ENCODE measurements at regions not wholly inside any gene's neighbourhood (a gene's known extent, or its start where the extent isn't known, plus 50 kb on each side); places are given as distances from the start of the nearest gene placed in this dataset.
"Not testable (repeated sequence)": the region's sequence is repeated elsewhere in the genome, so short reads cannot be mapped to it uniquely, and the experiment has no call there.

DNA sequence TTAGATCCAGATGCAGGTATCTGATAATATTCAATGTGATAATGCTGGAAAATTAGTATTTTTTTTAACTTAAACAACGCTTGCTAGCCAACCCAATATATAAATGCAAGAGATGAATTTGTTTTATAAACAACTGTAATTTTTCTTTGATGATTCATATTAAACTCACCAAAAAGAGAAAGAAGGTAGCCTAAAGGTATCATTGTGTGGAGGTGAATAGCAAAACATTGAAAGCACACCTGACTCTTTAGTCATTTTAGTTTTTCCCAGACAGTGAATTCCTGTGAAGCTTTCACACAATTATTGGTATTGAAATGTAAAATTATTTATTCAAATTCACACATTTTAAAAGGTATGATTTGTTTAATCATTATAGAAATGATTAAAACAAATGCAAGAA is 424.0 kb downstream of the NR4A2 start:
- Mint-ChIP-seq H3K9me3 (no peaks in the 10 kb centered on the region), H3K27ac (no peak overlapping the region), H3K36me3 (ENCODE audit: low read depth) (no peaks in the 10 kb centered on the region), H3K4me3 (no peak overlapping the region), H3K4me1 (no peaks in the 10 kb centered on the region), H3K27me3 (ENCODE audit: low read depth, poor library complexity) (no peaks in the 10 kb centered on the region)
- TF ChIP-seq, protein P1, sequence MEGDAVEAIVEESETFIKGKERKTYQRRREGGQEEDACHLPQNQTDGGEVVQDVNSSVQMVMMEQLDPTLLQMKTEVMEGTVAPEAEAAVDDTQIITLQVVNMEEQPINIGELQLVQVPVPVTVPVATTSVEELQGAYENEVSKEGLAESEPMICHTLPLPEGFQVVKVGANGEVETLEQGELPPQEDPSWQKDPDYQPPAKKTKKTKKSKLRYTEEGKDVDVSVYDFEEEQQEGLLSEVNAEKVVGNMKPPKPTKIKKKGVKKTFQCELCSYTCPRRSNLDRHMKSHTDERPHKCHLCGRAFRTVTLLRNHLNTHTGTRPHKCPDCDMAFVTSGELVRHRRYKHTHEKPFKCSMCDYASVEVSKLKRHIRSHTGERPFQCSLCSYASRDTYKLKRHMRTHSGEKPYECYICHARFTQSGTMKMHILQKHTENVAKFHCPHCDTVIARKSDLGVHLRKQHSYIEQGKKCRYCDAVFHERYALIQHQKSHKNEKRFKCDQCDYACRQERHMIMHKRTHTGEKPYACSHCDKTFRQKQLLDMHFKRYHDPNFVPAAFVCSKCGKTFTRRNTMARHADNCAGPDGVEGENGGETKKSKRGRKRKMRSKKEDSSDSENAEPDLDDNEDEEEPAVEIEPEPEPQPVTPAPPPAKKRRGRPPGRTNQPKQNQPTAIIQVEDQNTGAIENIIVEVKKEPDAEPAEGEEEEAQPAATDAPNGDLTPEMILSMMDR (IDR thresholded peaks at IDR 0.05): no peak
- no peak for DNase-seq

DNA sequence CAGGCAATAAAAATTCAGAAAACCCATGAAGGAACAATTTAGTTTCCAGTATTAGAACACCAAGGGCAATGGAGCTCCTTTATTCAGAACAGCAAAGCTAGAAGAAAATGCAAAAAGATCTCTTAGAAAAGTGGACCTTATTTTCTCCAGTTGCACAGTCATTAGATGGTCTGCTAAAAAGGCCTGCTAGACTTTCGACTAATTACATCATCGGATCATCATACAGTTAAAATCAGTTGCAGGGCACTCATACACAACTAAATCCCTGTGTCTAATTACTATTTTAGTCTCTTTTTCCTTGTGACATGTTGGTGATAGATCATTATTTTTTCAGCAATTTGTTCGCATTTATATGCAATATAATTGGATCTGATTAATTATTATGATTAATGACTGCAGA is 425.3 kb downstream of the NR4A2 start:
- H3K4me1 Mint-ChIP-seq: no peaks in the 10 kb centered on the region
- no peaks in the 10 kb centered on the region for H3K9me3 Mint-ChIP-seq
- DNase-seq: no peak
- H3K27me3 Mint-ChIP-seq (ENCODE audit: low read depth, poor library complexity): no peaks in the 10 kb centered on the region
- no peaks in the 10 kb centered on the region for H3K36me3 Mint-ChIP-seq (ENCODE audit: low read depth)
- H3K27ac Mint-ChIP-seq: no peak overlapping the region
- TF ChIP-seq, protein P1 (IDR thresholded peaks at IDR 0.05): no peak
- no peak overlapping the region for H3K4me3 Mint-ChIP-seq

- no peak overlapping the region for H3K4me3 Mint-ChIP-seq
- no peak overlapping the region for H3K27ac Mint-ChIP-seq
- H3K27me3 Mint-ChIP-seq (ENCODE audit: low read depth, poor library complexity): no peaks in the 10 kb centered on the region
- no peaks in the 10 kb centered on the region for H3K36me3 Mint-ChIP-seq (ENCODE audit: low read depth)
- DNase-seq: no peak
- H3K9me3 Mint-ChIP-seq: no peaks in the 10 kb centered on the region
- H3K4me1 Mint-ChIP-seq: no peaks in the 10 kb centered on the region
- TF ChIP-seq, protein P1 (IDR thresholded peaks at IDR 0.05): no peak
These were observed 426.9 kb downstream of the NR4A2 start for GRCh38 chr2:155905657-155906056.

DNA sequence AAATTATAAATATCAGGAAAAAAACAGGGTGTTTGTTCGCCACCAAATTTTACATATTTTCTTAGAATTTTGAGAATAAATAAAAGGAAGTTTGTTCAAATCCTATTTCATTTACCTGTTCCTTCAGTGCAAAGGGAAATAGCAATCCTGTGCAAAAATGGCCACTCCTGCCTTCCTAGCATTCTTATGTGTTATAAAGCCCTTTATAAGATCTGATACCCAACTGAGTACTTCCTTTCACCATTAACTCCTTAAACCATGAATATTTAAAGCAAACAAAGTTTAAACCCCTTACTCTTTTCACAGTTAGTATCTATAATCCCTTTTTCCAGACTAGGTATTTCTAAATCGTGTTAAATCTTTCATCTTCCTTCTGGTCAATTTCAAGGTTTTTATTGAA is 427.8 kb downstream of the NR4A2 start:
- no peaks in the 10 kb centered on the region for H3K36me3 Mint-ChIP-seq (ENCODE audit: low read depth)
- H3K4me3 Mint-ChIP-seq: no peak overlapping the region
- H3K27me3 Mint-ChIP-seq (ENCODE audit: low read depth, poor library complexity): no peaks in the 10 kb centered on the region
- H3K27ac Mint-ChIP-seq: no peak overlapping the region
- no peak for DNase-seq
- H3K4me1 Mint-ChIP-seq: no peaks in the 10 kb centered on the region
- TF ChIP-seq, protein P1 (IDR thresholded peaks at IDR 0.05): no peak
- H3K9me3 Mint-ChIP-seq: no peaks in the 10 kb centered on the region

GRCh38 chr2:155902635-155903034 is 429.9 kb downstream of the NR4A2 start:
- TF ChIP-seq, protein P1 (IDR thresholded peaks at IDR 0.05): no peak
- no peak overlapping the region for H3K27ac Mint-ChIP-seq
- no peak for DNase-seq
- H3K4me1 Mint-ChIP-seq: no peaks in the 10 kb centered on the region
- no peak overlapping the region for H3K4me3 Mint-ChIP-seq
- H3K27me3 Mint-ChIP-seq (ENCODE audit: low read depth, poor library complexity): no peaks in the 10 kb centered on the region
- H3K36me3 Mint-ChIP-seq (ENCODE audit: low read depth): no peaks in the 10 kb centered on the region
- no peaks in the 10 kb centered on the region for H3K9me3 Mint-ChIP-seq

DNA sequence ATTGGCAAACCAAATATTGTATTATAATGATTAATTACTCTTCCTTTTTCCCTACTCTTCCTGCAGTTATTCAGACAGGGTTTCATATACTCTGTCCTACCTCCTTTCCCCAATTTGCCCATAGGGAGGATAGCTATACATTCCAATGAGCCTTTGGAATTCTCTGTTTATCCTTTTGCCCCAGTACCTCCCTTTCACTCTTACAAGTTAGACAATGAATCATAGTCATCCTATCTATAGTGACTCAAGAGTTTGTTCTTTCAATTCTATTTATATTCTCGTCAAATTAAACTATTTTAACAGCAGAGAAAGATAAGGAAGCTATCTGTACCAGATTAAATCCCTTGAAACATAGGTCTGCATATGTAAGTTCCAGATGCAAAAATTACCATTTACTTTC is 437.5 kb downstream of the NR4A2 start:
- TF ChIP-seq, protein P1 (IDR thresholded peaks at IDR 0.05): no peak
- H3K9me3 Mint-ChIP-seq: no peaks in the 10 kb centered on the region
- H3K4me3 Mint-ChIP-seq: no peak overlapping the region
- no peaks in the 10 kb centered on the region for H3K4me1 Mint-ChIP-seq
- no peak overlapping the region for H3K27ac Mint-ChIP-seq
- H3K27me3 Mint-ChIP-seq (ENCODE audit: low read depth, poor library complexity): no peaks in the 10 kb centered on the region
- H3K36me3 Mint-ChIP-seq (ENCODE audit: low read depth): no peaks in the 10 kb centered on the region
- no peak for DNase-seq

- peaks cover 56% of the 10 kb centered on the region for H3K9me3 Mint-ChIP-seq
- not testable (repeated sequence) for H3K27ac Mint-ChIP-seq; H3K27me3 Mint-ChIP-seq (ENCODE audit: low read depth, poor library complexity); H3K4me3 Mint-ChIP-seq; DNase-seq; H3K36me3 Mint-ChIP-seq (ENCODE audit: low read depth); H3K4me1 Mint-ChIP-seq
These were observed 452.1 kb downstream of the NR4A2 start for GRCh38 chr2:155880382-155880781.

- H3K27me3 Mint-ChIP-seq (ENCODE audit: low read depth, poor library complexity); H3K27ac Mint-ChIP-seq; H3K4me3 Mint-ChIP-seq; DNase-seq; H3K4me1 Mint-ChIP-seq; H3K36me3 Mint-ChIP-seq (ENCODE audit: low read depth): not testable (repeated sequence)
- peaks cover 52% of the 10 kb centered on the region for H3K9me3 Mint-ChIP-seq
These were observed 452.6 kb downstream of the NR4A2 start for GRCh38 chr2:155879900-155880299.
